GM21367 (cell line): ENCODE measurements at regions not wholly inside any gene's neighbourhood (a gene's known extent, or its start where the extent isn't known, plus 50 kb on each side); places are given as distances from the start of the nearest gene placed in this dataset.
"Not testable (repeated sequence)": the region's sequence is repeated elsewhere in the genome, so short reads cannot be mapped to it uniquely, and the experiment has no call there.

ENCODE experiments used
- ATAC-seq: cut with Tn5 transposase; IDR thresholded peaks from one replicate; pipeline ENCODE4 v1.9.1; 2021; ENCODE audit not compliant: unreplicated experiment

DNA sequence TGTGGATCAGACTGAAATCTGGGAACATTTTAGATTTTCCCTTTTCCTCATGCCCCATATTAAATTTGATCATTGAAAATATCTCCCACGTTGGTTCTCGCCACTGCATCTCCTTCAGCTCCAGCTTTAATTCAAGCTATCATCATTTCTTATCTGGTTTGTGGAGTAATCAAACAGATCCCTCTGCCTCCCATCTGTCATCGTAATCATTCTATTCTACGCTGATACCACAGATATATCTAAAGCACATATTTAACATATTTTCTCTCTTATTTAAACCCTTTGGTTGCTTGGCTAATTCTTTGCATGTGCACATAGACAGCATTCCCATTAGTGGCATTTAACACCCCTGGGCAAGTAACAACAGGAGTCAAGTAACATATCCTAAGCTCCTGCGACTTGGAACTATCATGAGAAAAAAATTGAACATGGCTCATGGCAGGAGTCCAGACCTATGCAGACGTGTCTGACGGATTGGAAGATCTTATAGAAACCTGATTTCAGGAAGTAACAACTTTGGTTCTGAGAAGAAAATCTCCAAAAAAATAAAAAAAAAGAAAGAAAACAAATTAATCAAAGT is 158.8 kb upstream of the KYNU start:
- no peak for ATAC-seq

DNA sequence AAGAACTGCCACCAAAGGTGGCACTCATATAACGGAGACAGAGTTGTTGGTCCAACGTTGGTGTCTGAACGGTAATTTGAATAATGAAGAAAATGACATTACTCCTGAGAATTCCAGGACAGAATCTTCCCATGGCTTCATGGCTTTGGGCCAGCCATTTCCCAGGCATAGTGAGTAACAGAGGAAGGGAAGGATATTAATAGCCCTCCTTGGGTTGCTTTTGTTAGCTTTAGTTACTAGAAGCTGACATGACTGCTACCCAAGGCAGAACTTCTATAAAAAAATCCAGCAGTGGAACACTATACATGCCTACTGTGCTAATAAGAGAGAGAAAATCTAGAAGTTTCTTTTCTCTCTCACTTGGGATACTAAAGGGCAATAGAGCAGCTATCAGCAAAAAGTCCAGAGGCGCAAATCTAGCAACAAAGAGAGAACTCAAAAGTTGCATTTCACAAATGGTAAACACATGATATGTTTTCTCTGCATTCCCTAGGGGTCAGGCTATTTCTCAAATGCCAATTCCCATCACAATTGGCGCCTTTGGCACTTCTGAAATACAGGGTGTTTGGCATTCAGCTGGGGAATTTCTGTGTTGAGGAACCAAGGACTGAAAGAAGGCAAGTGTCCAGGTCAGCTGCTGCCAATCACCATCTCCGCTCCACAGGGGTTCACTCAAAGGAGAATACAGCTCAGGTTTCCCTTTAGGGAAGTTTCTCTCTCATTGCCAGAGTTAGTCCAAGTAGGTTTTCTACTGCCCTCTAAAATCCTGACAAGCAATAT is 160.8 kb upstream of the KYNU start:
- no peak for ATAC-seq

DNA sequence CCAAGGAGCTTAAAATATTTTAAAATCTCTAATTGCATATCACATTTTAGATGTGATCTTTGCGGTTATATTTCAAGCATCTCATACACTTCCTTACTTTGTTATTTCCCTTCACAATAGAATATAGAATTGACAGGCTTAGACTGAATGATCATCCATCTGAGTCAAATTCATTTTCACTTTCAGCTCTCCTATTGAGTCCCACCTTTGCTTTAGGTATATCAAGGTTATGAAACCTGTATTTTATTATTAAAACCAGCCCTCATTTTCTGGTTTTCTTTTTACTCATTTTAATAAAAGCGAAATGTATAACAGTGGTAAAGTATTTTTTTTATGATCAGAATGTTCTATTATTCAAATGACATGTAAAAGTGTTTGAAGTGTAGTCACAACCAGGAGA is 162.9 kb upstream of the KYNU start:
- ATAC-seq: peak; percentile 57

DNA sequence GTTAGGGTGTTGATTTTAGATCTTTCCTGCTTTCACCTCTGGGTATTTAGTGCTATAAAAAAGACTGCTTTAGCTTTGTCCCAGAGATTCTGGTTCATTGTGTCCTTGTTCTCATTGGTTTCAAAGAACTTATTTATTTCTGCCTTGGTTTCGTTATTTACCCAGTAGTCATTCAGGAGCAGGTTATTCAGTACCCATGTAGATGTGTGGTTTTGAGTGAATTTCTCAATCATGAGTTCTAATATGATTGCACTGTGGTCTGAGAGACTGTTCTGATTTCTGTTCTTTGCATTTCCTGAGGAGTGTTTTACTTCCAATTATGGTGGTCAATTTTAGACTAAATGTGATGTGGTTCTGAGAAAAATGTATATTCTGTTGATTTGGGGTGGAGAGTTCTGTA is 167.1 kb upstream of the KYNU start:
- no peak for ATAC-seq

DNA sequence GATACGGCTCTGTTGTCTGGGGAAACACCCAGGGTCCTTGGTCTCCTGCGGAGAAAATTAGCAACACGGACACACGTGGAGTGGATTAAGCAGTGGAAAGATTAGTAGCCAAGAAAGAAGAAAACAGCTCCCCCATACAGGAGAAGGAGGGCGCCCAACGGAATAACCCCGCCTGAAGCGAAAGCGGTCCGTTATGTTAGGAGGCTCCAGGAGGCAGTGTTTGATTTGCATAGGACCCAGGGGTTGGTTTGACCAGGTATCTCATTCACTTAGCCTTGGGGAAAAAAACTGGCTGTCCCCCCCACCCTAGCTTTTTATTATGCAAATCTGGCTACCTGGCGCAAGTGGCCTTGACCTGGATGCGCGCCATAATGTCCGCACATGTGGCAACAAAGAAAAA is 170.1 kb upstream of the KYNU start:
- ATAC-seq: no peak

DNA sequence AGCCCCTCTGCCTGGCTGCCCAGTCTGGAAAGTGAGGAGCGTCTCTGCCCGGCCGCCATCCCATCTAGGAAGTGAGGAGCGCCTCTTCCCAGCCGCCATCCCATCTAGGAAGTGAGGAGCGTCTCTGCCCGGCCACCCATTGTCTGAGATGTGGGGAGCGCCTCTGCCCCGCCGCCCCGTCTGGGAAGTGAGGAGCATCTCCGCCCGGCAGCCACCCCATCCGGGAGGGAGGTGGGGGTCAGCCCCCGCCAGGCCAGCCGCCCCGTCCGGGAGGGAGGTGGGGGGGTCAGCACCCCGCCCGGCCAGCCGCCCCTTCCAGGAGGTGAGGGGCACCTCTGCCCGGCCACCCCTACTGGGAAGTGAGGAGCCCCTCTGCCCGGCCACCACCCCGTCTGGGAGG is 175.1 kb upstream of the KYNU start:
- ATAC-seq: not testable (repeated sequence)

DNA sequence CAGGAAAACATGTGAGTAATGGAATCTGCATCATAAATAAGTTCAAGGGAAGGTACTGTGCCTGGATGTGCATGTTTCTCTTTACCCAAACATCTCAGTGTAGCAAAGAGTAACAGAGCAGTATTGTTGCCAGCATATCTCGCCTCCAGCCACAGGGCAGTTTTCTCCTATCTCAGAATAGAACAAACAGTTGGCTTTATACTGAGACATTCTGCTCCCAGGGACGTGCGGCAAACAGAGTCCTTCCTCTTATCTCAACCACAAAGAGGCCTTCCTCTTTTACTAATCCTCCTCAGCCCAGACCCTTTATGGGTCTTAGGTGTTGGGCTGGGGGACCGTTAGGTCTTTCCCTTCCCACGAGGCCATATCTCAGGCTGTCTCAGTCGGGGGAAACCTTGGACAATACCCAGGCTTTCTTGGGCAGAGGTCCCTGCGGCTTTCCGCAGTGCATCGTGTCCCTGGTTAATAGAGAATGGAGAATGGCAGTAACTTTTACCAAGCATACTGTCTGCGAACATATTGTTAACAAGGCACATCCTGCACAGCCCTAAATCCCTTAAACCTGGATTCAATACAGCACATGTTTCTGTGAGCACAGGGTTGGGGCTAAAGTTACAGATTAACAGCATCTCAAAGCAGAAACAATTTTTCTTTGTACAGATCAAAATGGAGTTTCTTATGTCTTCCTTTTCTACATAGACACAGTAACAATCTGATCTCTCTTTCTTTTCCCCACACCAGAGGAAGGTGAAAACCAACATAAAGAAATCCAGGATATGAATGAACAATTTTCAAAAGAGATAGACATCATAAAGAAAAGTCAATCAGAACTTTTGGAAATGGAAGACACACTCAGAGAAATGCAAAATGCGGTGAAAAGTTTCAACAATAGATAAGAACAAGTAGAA is 181.9 kb upstream of the KYNU start:
- ATAC-seq: not testable (repeated sequence)

DNA sequence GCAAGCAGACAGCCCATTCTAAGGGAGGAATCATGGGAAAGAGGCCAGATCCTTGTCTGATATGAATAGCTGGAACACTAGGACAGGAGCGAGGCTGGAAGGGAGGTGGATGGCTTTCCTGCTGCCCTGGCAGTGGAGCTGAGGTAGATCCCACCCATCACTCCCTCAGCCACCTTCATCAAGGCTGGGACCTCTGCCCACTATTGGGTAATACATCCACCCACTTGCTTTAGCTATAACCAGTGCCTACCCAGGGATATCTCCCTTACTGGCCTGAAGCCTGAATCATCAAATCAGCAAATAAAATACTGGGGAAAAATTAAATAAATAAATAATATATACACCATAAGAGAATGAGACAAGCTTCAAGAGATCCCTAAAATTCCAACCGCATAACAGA is 183.2 kb upstream of the KYNU start:
- ATAC-seq: no peak

DNA sequence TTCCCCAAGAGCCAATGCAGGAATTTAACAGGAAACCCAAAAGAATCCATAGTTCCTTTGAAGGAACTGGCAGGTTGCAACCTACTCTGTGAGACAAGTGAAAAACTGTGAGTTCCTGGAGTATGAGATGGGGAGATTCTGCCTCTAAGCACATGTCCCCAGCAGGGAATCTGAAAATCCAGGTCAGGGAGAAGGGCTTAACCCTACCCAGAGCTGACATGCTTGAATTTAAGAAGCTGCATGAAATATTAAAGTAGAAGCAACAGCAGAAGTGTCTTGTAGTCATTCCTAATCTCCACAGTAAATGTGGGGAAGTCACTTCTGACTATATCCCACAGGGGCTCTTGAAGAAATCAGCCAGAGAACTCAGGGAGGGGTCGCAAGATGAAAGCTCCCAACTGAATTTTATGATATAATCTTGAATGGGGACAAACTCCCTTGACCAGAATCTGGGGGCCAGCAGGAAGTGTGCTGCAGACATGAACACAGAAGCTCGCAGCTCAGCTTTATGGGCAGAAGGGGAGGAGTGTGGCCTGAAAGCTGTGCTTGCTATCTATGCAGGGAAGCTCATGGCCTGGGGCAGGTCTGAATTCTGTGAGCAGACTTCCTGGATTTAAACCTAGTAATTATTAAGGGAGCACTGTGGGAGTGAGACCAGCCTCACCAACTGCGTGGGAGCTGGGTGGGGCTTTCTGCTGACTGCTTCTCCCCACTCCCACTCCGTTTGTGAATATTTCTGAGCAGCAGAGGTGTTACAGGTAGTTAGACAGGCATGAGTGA is 184.1 kb upstream of the KYNU start:
- ATAC-seq: no peak

DNA sequence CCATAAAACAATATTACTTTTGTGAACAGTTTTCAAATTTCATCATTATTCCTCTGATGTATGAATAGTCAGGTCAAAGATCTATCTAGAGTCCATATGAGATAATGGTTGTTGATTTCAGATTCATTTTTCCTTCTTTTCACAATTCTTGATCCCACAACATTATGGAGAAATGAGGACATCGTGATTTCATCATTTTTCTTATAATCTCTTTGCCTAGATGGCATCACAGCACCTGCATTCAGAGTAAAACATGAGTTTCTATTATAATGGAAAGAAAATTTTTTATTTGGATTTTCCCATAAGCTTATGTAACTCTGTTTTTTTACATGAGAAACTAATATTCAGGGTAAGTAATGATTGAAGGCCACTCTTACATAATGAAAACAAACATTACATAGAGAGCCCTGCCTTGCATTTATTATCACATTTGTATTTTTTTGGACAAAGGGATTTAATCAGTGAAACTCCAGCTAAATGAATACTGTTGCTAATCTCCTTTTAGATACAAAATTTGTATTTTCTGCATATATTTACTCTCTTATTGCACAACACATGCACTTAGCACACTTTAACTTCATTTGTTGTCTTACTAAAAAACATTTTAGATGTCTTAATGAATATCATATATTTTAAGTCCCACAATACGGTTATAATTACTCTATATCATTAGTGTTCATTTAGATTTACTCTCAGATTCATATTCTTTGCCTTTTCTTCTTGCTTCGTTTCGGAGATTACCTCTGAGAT is 188.4 kb upstream of the KYNU start:
- ATAC-seq: no peak

DNA sequence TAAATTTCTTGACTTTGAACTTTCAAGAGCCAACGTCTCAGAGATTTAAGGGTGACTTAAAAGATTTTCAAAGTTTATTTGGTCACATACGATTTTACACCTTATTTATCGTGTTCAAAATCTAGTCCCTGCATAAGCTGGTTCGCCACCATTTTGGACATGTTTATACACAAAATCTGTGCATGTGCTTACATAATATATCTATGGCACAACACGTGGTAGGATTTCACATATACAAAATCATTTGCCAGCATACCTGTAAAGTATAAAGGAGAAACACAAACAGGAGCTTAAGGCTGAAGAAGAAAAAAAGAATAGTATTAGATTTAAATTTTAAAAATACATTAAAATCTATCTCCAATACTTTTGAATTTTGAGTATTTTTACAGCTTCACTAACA is 190.0 kb upstream of the KYNU start:
- no peak for ATAC-seq

DNA sequence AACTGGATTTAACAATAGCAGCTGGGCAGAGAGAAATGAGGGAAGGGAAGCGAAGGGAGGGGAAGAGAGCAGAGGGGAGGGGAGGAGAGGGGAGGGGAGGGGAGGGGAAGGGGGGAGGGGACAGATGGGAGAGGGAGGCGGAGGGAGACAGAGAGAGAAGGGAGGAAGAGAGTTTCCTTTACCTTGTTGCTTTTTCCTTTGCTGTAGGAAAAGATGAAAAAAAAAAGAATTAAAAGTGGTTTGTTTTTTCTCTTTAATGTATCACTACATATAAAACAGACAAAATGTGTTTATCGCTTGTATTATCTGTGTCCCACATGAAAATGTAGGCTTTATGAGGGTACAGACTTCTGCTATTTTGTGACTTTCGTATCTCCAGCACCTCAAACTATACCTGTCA is 190.4 kb upstream of the KYNU start:
- no peak for ATAC-seq

DNA sequence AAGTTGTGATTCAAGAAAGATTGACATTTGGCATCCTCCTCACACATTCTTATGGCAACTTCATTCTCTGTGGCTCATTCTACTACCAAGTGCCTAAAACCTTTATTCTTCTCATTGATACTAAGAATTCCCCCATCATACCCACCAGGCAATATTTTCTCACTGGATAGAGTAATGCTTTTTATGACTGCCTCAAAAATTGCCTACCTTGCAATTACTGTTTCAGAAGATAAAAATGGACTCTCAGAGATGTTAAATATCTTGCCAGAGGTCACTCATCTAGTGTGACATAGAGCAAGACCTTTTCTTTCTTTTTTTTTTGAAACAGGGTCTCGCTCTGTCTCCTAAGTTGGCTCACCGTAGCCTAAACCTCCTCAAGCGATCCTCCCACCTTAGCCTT is 192.8 kb upstream of the KYNU start:
- no peak for ATAC-seq

DNA sequence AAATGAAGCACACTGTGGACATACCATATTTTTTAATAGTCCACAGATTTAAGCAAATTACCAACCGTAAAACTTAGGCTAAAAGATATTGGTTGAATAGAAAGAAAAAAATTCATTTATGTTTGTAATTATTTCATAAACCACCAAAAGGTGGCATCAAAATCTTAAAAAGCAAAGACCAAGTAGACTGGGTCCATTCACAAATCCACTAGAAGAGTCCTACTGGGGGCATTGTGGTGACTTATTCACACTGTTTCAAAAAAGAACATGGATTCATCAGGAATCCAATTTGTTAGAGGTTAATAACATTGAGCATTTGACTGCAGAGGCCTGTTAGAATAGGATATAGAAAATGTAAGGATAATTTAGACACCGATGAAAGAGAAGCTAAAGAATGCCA is 194.9 kb upstream of the KYNU start:
- no peak for ATAC-seq

DNA sequence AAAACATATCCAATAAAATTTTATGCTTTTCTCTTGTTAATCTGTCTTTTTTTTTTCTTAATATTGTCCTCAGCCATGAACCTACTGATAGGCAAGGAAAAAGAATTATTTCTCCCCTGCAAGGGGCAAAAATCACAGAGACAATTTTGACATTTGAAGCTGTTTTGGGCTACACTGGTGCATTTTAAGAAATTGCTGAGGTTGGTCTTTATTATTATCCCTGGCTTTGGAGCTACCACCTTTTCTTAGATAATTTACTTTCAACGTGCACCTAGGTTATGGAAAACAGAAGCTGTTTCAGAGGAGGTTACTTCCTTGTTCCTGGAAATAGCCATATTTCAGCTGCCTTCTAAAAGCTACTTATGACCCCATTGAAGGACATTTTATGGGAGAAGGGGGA is 195.5 kb upstream of the KYNU start:
- no peak for ATAC-seq

DNA sequence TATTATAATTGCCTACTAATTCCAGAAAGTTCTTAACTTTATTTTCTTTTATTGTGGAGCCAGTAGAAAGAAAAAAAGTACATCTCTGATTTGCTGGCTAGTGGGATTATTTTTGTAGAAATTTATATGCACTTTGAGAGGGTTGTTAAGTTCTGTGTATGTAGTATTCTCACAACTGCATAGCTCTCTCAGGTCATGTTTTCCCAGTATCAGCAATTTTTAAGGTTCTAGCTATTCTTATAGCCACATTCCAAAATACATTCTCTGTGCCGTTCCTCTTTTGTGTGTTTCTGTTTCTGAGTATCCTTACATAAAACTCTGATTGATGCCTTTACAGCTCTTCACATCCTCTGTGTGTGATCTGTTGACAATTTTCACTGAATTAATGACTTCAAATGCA is 199.3 kb upstream of the KYNU start:
- no peak for ATAC-seq

DNA sequence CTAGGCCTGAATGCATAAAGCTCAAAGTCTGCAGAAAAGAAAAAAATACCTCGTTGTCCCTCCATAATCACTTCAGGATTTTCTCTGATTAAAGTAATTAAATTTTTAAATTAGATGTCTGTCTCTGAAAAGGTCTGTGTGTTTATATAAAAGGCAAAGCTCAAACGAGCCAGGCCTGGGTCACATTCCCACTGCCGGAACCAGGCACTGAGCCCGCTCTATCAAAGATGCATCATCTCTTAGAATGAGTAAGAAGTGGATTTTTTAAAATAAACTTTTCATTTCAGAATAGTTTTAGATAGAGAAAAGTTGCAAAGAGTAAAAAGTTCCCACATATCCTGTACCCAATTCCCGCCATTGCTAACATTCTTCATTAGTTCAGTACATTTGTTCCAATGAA is 202.1 kb upstream of the KYNU start:
- ATAC-seq: no peak

DNA sequence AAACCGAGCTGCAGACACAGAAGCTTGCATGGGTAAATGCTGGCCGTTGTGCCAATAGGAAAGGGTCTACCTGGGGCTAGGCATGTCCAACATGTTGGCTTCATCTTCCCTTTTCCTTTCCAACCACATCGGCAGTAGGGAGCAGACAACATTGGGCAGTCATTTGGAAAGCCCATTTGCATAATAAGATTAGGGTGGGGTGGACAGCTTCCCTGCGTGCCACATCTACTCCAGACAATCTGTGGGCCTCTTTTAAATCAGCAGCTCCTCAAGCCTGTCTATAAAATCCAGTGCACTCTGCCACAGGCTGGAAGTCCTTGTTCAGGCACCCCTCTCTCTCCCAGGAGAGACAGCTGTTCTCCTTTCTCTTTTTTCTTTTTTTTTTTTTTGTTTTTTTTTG is 203.6 kb upstream of the KYNU start:
- ATAC-seq: no peak

DNA sequence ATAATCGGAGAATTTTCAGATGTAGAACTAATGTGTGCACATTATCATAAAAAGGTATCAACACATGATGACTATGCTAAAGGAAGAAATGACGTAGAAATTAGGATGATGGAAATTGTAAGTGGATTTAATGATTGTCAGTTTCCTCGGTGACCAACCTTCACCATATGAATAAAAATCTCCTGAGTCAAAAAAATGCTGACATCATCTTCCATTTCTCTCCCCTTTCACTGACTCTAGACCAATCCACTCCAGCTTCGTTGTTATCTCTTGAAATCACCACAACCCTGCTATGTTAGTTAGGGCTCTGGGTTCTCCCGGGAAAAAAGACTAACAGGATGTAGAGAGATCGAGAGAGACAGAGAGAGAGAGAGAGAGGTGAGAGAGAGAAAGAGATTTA is 204.8 kb upstream of the KYNU start:
- ATAC-seq: no peak

DNA sequence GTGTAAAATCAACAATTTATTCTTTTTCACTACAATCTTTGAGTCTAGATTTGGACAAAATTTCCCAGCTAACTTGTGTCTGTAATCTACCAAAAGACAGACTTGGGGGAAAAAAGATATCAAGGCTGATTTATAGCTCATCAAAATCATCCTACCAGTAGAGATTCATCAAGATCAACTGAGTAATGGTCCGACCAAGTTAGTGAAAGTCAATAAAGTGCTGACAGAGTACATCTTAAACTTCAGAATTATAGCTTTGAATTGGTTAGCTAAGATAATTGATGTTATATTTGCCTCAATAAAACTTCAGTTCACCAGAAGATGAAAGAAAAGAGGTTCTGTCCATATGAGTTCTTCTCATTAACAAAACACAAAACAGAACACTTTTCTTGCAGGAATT is 207.1 kb upstream of the KYNU start:
- ATAC-seq: no peak

DNA sequence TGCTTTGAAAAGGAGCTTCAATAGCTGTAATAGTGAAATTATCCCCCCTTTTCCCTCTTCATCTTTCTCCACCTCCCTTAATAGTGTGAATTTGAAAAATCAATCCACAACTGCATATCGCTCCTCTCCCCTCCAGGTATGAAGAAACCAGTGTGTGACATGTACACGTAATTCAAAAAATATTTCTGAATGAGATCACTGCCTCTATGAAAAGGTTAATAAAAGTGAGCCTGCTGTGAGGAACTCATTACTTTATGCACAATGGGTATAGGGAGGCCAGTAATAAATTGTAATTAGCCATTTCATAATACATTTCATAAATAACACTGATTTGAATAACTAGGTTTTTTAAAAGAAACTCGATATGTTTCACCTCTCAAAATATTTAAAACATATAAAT is 209.0 kb upstream of the KYNU start:
- no peak for ATAC-seq
